ENCODE measurements at regions not wholly inside any gene's neighbourhood (a gene's known extent, or its start where the extent isn't known, plus 50 kb on each side); places are given as distances from the start of the nearest gene placed in this dataset.

- no peak for TF ChIP-seq CTCF (IDR thresholded peaks at IDR 0.05; ENCODE audit: low read depth, low read length)
- no peak for TF ChIP-seq EZH2phosphoT487 (IDR thresholded peaks at IDR 0.05; ENCODE audit: low read depth)
These were observed 234.7 kb downstream of the NFKBIZ start for GRCh38 chr3:102084006-102084405.
